AG04450 (cell line): ENCODE measurements at regions not wholly inside any gene's neighbourhood (a gene's known extent, or its start where the extent isn't known, plus 50 kb on each side); places are given as distances from the start of the nearest gene placed in this dataset.

Experiments used
- CTCF ChIA-PET: fragments of 300-600, 350-600 bp; formaldehyde crosslinking; extraction: SDS; loops from one replicate; lab custom pipeline; 2022; ENCODE audit warnings: antibody characterized with exemption, inconsistent platforms; lab: Charles Lee
- POLR2A ChIA-PET: fragments of 350-600 bp; formaldehyde crosslinking; extraction: SDS; loops from one replicate; lab custom pipeline; 2021; ENCODE audit warnings: antibody characterized with exemption, inconsistent platforms; lab: Yijun Ruan, JAX
- DNase-seq: peaks from one replicate; pipeline ENCODE4 v3.0.0-alpha.2; 2011; ENCODE audit warnings: low read depth, low spot score
- H3K27ac ChIP-seq: one replicate; pipeline ENCODE4 v1.5.1; 2012; ENCODE audit warnings: low read depth, low read length, control low read depth
- H3K27me3 ChIP-seq: one replicate; pipeline ENCODE4 v1.6.0; 2012; ENCODE audit warnings: low read length; ENCODE audit not compliant: control insufficient read depth, insufficient read depth
- H3K4me3 ChIP-seq: 2 replicates; pipeline ENCODE4 v1.5.1; 2011; ENCODE audit warnings: mild to moderate bottlenecking, low read depth, low read length, control low read depth
- H3K9me3 ChIP-seq: 2 replicates; pipeline ENCODE4 v1.5.1; 2012; ENCODE audit warnings: low read length; ENCODE audit not compliant: control insufficient read depth, insufficient read depth
- TF ChIP-seq, protein P1 (sequence below): IDR thresholded peaks from 2 replicates; pipeline ENCODE4 v1.5.1; 2011; ENCODE audit warnings: low read depth, low read length, control low read depth, inconsistent platforms

GRCh38 chr2:6008726-6009125 lies 316.5 kb downstream of the SOX11 start:
- H3K9me3 ChIP-seq, result no peaks in the 10 kb centered on the region
- no peaks in the 10 kb centered on the region for H3K27me3 ChIP-seq
- ChIA-PET POLR2A (no interaction called here), CTCF (no interaction called here)
- TF ChIP-seq, protein P1, sequence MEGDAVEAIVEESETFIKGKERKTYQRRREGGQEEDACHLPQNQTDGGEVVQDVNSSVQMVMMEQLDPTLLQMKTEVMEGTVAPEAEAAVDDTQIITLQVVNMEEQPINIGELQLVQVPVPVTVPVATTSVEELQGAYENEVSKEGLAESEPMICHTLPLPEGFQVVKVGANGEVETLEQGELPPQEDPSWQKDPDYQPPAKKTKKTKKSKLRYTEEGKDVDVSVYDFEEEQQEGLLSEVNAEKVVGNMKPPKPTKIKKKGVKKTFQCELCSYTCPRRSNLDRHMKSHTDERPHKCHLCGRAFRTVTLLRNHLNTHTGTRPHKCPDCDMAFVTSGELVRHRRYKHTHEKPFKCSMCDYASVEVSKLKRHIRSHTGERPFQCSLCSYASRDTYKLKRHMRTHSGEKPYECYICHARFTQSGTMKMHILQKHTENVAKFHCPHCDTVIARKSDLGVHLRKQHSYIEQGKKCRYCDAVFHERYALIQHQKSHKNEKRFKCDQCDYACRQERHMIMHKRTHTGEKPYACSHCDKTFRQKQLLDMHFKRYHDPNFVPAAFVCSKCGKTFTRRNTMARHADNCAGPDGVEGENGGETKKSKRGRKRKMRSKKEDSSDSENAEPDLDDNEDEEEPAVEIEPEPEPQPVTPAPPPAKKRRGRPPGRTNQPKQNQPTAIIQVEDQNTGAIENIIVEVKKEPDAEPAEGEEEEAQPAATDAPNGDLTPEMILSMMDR, result no peak
- no peak for DNase-seq
- H3K27ac ChIP-seq, result no peak overlapping the region
- no peak overlapping the region for H3K4me3 ChIP-seq

- POLR2A ChIA-PET, result no interaction called here
- CTCF ChIA-PET, result no interaction called here
Measured at GRCh38 chr2:6010163-6010562, 318.0 kb downstream of the SOX11 start.

GRCh38 chr2:6011921-6012320 lies 319.7 kb downstream of the SOX11 start:
- no peak overlapping the region for H3K4me3 ChIP-seq
- H3K27ac ChIP-seq, result no peak overlapping the region
- DNase-seq, result no peak
- ChIA-PET CTCF (no interaction called here), POLR2A (no interaction called here)
- H3K9me3 ChIP-seq, result no peaks in the 10 kb centered on the region
- TF ChIP-seq, protein P1, result no peak
- H3K27me3 ChIP-seq, result no peaks in the 10 kb centered on the region

More at GRCh38 chr2:6010163-6010562, 318.0 kb downstream of the SOX11 start:
- DNase-seq, result no peak
- Histone ChIP-seq H3K27me3 (no peaks in the 10 kb centered on the region), H3K27ac (no peak overlapping the region), H3K9me3 (no peaks in the 10 kb centered on the region), H3K4me3 (no peak overlapping the region)
- TF ChIP-seq, protein P1, result no peak

- H3K9me3 ChIP-seq, result no peaks in the 10 kb centered on the region
- no peaks in the 10 kb centered on the region for H3K27me3 ChIP-seq
- ChIA-PET CTCF (no interaction called here), POLR2A (no interaction called here)
- H3K4me3 ChIP-seq, result no peak overlapping the region
- TF ChIP-seq, protein P1, result no peak
- DNase-seq, result no peak
- no peak overlapping the region for H3K27ac ChIP-seq
Measured at GRCh38 chr2:6017736-6018286, 325.6 kb downstream of the SOX11 start.

DNA sequence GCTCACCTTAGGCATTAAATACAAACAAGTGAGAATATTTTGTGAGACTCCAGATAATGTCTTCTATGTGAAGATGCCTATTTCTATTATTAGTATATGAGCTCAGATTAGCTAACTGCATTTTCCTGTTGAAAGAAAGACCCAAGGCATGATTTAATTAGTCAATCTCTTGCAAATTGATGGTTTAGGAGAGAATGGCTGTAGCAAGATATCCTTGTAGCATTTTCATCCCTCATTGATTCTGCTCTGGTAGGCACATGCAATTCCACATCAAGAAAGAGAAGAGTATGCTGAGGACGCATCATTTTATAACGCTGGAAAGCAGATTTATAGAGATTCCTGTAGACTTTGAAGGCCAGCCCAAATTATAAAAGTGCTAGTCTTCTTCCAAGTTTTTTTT lies 332.0 kb downstream of the SOX11 start:
- Histone ChIP-seq H3K4me3 (no peak overlapping the region), H3K9me3 (no peaks in the 10 kb centered on the region), H3K27ac (no peak overlapping the region), H3K27me3 (no peaks in the 10 kb centered on the region)
- TF ChIP-seq, protein P1, result no peak
- CTCF ChIA-PET, result no interaction called here
- POLR2A ChIA-PET, result no interaction called here
- DNase-seq, result no peak
